ENCODE measurements at regions not wholly inside any gene's neighbourhood (a gene's known extent, or its start where the extent isn't known, plus 50 kb on each side); places are given as distances from the start of the nearest gene placed in this dataset.

GRCh38 chr6:112910256-112910655 lies 563.1 kb downstream of the RFPL4B start:
- TF ChIP-seq CTCF (IDR thresholded peaks at IDR 0.05; ENCODE audit: low read depth, low read length) = no peak
- TF ChIP-seq POLR2A (IDR thresholded peaks at IDR 0.05; ENCODE audit: extremely low read depth, insufficient read length) = no peak
- TF ChIP-seq MYC (IDR thresholded peaks at IDR 0.05; ENCODE audit: low read depth, low read length) = no peak
- TF ChIP-seq MAX (IDR thresholded peaks at IDR 0.05; ENCODE audit: low read depth, low read length) = no peak

All from NB4 (cell line).